ENCODE measurements at regions not wholly inside any gene's neighbourhood (a gene's known extent, or its start where the extent isn't known, plus 50 kb on each side); places are given as distances from the start of the nearest gene placed in this dataset.

DNA sequence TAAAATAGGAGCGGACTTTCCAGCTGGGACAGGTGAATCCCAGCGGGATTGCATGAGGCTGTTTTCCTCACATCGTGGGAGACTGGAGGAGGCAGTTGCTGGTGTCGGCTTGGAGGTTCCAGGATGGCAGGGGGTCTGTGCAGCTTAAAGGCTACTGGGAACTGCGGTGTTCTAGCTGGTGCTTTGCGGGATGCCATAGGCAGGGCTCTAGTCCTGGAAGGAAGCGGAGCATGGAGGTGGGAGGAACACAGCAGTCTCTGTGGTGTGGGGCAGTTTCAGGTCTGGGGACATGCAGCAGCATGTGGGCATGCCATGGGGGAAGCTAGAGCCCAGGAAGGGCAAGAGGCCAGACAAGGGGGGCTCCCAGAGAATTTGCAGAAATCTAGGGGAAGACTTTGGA, 141.5 kb downstream of the NSG2 start:
- Histone ChIP-seq H3K27ac (no peak overlapping the region), H3K4me2 (no peak overlapping the region), H3K4me1 (peaks cover 7% of the 10 kb centered on the region), H3K79me2 (ENCODE audit: low read depth) (no peaks in the 10 kb centered on the region), H3K4me3 (no peak overlapping the region), H3K36me3 (no peaks in the 10 kb centered on the region), H3F3A (ENCODE audit: low read depth) (no peaks in the 10 kb centered on the region), H3K27me3 (no peaks in the 10 kb centered on the region), H3K9me3 (ENCODE audit: low read depth) (no peaks in the 10 kb centered on the region), H4K20me1 (ENCODE audit: low read depth) (no peaks in the 10 kb centered on the region), H2AFZ (replicated peaks) (no peak overlapping the region), H3K9ac (no peak overlapping the region)
- peaks cover 15% of the 10 kb centered on the region for H3K27me3 Mint-ChIP-seq (ENCODE audit: insufficient read depth, low read depth)
- no peaks in the 10 kb centered on the region for H3K36me3 Mint-ChIP-seq
- H3K27ac Mint-ChIP-seq: no peak overlapping the region
- H3K4me3 Mint-ChIP-seq: no peak overlapping the region
- TF ChIP-seq, protein P1, sequence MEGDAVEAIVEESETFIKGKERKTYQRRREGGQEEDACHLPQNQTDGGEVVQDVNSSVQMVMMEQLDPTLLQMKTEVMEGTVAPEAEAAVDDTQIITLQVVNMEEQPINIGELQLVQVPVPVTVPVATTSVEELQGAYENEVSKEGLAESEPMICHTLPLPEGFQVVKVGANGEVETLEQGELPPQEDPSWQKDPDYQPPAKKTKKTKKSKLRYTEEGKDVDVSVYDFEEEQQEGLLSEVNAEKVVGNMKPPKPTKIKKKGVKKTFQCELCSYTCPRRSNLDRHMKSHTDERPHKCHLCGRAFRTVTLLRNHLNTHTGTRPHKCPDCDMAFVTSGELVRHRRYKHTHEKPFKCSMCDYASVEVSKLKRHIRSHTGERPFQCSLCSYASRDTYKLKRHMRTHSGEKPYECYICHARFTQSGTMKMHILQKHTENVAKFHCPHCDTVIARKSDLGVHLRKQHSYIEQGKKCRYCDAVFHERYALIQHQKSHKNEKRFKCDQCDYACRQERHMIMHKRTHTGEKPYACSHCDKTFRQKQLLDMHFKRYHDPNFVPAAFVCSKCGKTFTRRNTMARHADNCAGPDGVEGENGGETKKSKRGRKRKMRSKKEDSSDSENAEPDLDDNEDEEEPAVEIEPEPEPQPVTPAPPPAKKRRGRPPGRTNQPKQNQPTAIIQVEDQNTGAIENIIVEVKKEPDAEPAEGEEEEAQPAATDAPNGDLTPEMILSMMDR (IDR thresholded peaks at IDR 0.05): no peak
- no peak for TF ChIP-seq EZH2phosphoT487 (IDR thresholded peaks at IDR 0.05)
- no peak for TF ChIP-seq EZH2 (IDR thresholded peaks at IDR 0.05)
- no peak for DNase-seq (ENCODE audit: low spot score)
- no peaks in the 10 kb centered on the region for H3K9me3 Mint-ChIP-seq
- peaks cover 60% of the 10 kb centered on the region for H3K4me1 Mint-ChIP-seq

DNA sequence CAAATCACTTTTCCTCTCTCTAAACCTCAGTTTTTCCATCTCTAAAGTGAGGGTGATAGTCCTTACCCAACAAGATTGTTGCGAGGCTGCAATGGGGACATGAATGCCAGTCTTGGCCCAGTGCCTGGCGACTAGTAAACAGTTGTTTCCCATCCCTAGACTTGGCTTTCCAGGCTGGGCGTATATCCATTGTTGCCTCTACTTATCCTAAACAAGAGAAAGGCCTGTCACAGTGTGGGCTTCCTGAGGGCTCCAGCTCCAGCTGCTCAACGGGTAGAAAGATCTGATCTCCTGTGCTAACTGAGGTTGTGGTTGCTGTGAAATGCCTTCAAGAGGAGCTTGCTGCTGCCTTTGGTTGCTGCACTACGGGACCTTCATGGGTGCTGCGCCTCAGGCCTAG, 142.0 kb downstream of the NSG2 start:
- H3K4me1 Mint-ChIP-seq: peaks cover 61% of the 10 kb centered on the region
- Histone ChIP-seq H4K20me1 (ENCODE audit: low read depth) (no peaks in the 10 kb centered on the region), H3K4me1 (peaks cover 7% of the 10 kb centered on the region), H3K9me3 (ENCODE audit: low read depth) (no peaks in the 10 kb centered on the region), H2AFZ (replicated peaks) (no peak overlapping the region), H3F3A (ENCODE audit: low read depth) (no peaks in the 10 kb centered on the region), H3K4me2 (no peak overlapping the region), H3K27me3 (no peaks in the 10 kb centered on the region), H3K4me3 (no peak overlapping the region), H3K79me2 (ENCODE audit: low read depth) (no peaks in the 10 kb centered on the region), H3K36me3 (no peaks in the 10 kb centered on the region), H3K9ac (no peak overlapping the region), H3K27ac (no peak overlapping the region)
- H3K9me3 Mint-ChIP-seq: no peaks in the 10 kb centered on the region
- DNase-seq (ENCODE audit: low spot score): no peak
- peaks cover 15% of the 10 kb centered on the region for H3K27me3 Mint-ChIP-seq (ENCODE audit: insufficient read depth, low read depth)
- H3K36me3 Mint-ChIP-seq: no peaks in the 10 kb centered on the region
- H3K4me3 Mint-ChIP-seq: no peak overlapping the region
- TF ChIP-seq EZH2 (IDR thresholded peaks at IDR 0.05): no peak
- TF ChIP-seq EZH2phosphoT487 (IDR thresholded peaks at IDR 0.05): no peak
- TF ChIP-seq, protein P1 (IDR thresholded peaks at IDR 0.05): no peak
- no peak overlapping the region for H3K27ac Mint-ChIP-seq

DNA sequence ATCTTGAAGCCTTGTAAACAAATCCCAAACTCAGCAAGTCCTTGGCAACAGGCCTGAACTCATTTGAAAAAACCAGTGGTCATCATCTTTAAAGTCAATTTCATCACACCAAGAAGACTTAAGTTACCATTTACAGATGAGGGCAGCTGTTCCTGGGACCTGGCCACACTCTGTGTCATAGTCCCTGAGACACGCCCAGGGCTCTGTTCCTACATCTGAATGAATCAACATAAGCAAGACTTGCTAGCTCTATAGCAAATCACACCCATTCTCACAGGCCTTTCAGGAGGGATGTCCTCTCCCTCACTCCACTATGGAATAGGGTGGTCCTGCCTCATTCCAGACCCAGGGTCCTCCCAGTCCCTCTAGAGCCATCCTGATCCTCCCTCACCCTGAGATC, 142.8 kb downstream of the NSG2 start:
- no peaks in the 10 kb centered on the region for H3K79me2 ChIP-seq (ENCODE audit: low read depth)
- no peak overlapping the region for H3K9ac ChIP-seq
- no peak overlapping the region for H3K4me3 ChIP-seq
- peaks cover 7% of the 10 kb centered on the region for H3K4me1 ChIP-seq
- no peak overlapping the region for H3K27ac ChIP-seq
- H3F3A ChIP-seq (ENCODE audit: low read depth): no peaks in the 10 kb centered on the region
- TF ChIP-seq, protein P1 (IDR thresholded peaks at IDR 0.05): no peak
- no peak for TF ChIP-seq EZH2 (IDR thresholded peaks at IDR 0.05)
- no peak for TF ChIP-seq EZH2phosphoT487 (IDR thresholded peaks at IDR 0.05)
- H3K4me3 Mint-ChIP-seq: no peak overlapping the region
- no peaks in the 10 kb centered on the region for H3K36me3 Mint-ChIP-seq
- no peaks in the 10 kb centered on the region for H3K9me3 Mint-ChIP-seq
- no peaks in the 10 kb centered on the region for H4K20me1 ChIP-seq (ENCODE audit: low read depth)
- peaks cover 15% of the 10 kb centered on the region for H3K27me3 Mint-ChIP-seq (ENCODE audit: insufficient read depth, low read depth)
- peaks cover 58% of the 10 kb centered on the region for H3K4me1 Mint-ChIP-seq
- no peaks in the 10 kb centered on the region for H3K9me3 ChIP-seq (ENCODE audit: low read depth)
- no peak overlapping the region for H2AFZ ChIP-seq (replicated peaks)
- H3K27ac Mint-ChIP-seq: no peak overlapping the region
- DNase-seq (ENCODE audit: low spot score): no peak
- no peaks in the 10 kb centered on the region for H3K27me3 ChIP-seq
- H3K36me3 ChIP-seq: no peaks in the 10 kb centered on the region
- no peak overlapping the region for H3K4me2 ChIP-seq

Data from neural progenitor cell (in vitro differentiated cells).